HEK293 (cell line): ENCODE measurements at regions not wholly inside any gene's neighbourhood (a gene's known extent, or its start where the extent isn't known, plus 50 kb on each side); places are given as distances from the start of the nearest gene placed in this dataset.

Experiments
- CTCF ChIP-seq: fragments of 450-650 bp; formaldehyde crosslinking; IDR thresholded peaks from 2 replicates; pipeline ENCODE4 v1.5.1; 2016; ENCODE audit warnings: missing biosample characterization, missing genetic modification characterization
- PBX3 ChIP-seq: sonication (generic); formaldehyde crosslinking; IDR thresholded peaks from 2 replicates; pipeline ENCODE4 v1.8.1; 2022; ENCODE audit warnings: mild to moderate bottlenecking, moderate library complexity, missing genetic modification reagents
- YY1 ChIP-seq: fragments of 450-650 bp; formaldehyde crosslinking; IDR thresholded peaks from 2 replicates; pipeline ENCODE4 v1.5.1; 2018; ENCODE audit warnings: missing biosample characterization, missing genetic modification characterization
- ZEB2 ChIP-seq: fragments of 450-650 bp; formaldehyde crosslinking; IDR thresholded peaks from 2 replicates; pipeline ENCODE4 v1.5.1; 2016; ENCODE audit warnings: missing biosample characterization, missing genetic modification characterization
- ZNF132 ChIP-seq: fragments of 450-650 bp; formaldehyde crosslinking; IDR thresholded peaks from 2 replicates; pipeline ENCODE4 v1.5.1; 2017; ENCODE audit warnings: missing biosample characterization, missing genetic modification characterization, borderline replicate concordance
- ZNF146 ChIP-seq: fragments of 450-650 bp; formaldehyde crosslinking; IDR thresholded peaks from 2 replicates; pipeline ENCODE4 v1.5.1; 2016; ENCODE audit warnings: missing biosample characterization, missing genetic modification characterization
- ZNF292 ChIP-seq: fragments of 450-650 bp; formaldehyde crosslinking; IDR thresholded peaks from 2 replicates; pipeline ENCODE4 v1.5.1; 2016; ENCODE audit warnings: low read depth, missing biosample characterization, missing genetic modification characterization, borderline replicate concordance
- ZNF423 ChIP-seq: fragments of 450-650 bp; formaldehyde crosslinking; IDR thresholded peaks from 2 replicates; pipeline ENCODE4 v1.5.1; 2016; ENCODE audit warnings: missing biosample characterization, missing genetic modification characterization
- ZNF548 ChIP-seq: fragments of 450-650 bp; formaldehyde crosslinking; IDR thresholded peaks from 2 replicates; pipeline ENCODE4 v1.5.1; 2016; ENCODE audit warnings: missing biosample characterization, missing genetic modification characterization
- ZNF707 ChIP-seq: fragments of 450-650 bp; formaldehyde crosslinking; IDR thresholded peaks from 2 replicates; pipeline ENCODE4 v1.5.1; 2016; ENCODE audit warnings: missing biosample characterization, missing genetic modification characterization
- TF ChIP-seq, protein P1 (sequence below): fragments of 450-650 bp; formaldehyde crosslinking; IDR thresholded peaks from 2 replicates; pipeline ENCODE4 v1.5.1; 2016; ENCODE audit warnings: missing biosample characterization, missing genetic modification characterization

- TF ChIP-seq CTCF (tag by site-specific recombination), result no peak
- no peak for TF ChIP-seq ZNF132
- no peak for TF ChIP-seq ZNF146 (tag by site-specific recombination)
- TF ChIP-seq ZNF548 (tag by site-specific recombination), result no peak
- TF ChIP-seq ZNF292, result no peak
- TF ChIP-seq PBX3 (CRISPR knock-in tag), result no peak
- TF ChIP-seq ZNF707 (tag by site-specific recombination), result no peak
- TF ChIP-seq, protein P1, sequence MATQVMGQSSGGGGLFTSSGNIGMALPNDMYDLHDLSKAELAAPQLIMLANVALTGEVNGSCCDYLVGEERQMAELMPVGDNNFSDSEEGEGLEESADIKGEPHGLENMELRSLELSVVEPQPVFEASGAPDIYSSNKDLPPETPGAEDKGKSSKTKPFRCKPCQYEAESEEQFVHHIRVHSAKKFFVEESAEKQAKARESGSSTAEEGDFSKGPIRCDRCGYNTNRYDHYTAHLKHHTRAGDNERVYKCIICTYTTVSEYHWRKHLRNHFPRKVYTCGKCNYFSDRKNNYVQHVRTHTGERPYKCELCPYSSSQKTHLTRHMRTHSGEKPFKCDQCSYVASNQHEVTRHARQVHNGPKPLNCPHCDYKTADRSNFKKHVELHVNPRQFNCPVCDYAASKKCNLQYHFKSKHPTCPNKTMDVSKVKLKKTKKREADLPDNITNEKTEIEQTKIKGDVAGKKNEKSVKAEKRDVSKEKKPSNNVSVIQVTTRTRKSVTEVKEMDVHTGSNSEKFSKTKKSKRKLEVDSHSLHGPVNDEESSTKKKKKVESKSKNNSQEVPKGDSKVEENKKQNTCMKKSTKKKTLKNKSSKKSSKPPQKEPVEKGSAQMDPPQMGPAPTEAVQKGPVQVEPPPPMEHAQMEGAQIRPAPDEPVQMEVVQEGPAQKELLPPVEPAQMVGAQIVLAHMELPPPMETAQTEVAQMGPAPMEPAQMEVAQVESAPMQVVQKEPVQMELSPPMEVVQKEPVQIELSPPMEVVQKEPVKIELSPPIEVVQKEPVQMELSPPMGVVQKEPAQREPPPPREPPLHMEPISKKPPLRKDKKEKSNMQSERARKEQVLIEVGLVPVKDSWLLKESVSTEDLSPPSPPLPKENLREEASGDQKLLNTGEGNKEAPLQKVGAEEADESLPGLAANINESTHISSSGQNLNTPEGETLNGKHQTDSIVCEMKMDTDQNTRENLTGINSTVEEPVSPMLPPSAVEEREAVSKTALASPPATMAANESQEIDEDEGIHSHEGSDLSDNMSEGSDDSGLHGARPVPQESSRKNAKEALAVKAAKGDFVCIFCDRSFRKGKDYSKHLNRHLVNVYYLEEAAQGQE, result no peak
- no peak for TF ChIP-seq YY1 (tag by site-specific recombination)
- no peak for TF ChIP-seq ZEB2 (tag by site-specific recombination)
- TF ChIP-seq ZNF423 (tag by site-specific recombination), result no peak
These were observed 362.5 kb downstream of the GPR37 start for GRCh38 chr7:124403112-124403511.
